NCI-H446 treated with DMSO at 0.1 percent for 48 hours (cell line): ENCODE measurements at regions not wholly inside any gene's neighbourhood (a gene's known extent, or its start where the extent isn't known, plus 50 kb on each side); places are given as distances from the start of the nearest gene placed in this dataset.

Source experiments
- DNase-seq: peaks from one replicate; lab custom pipeline; 2025; lab: John Stamatoyannopoulos, UW

DNA sequence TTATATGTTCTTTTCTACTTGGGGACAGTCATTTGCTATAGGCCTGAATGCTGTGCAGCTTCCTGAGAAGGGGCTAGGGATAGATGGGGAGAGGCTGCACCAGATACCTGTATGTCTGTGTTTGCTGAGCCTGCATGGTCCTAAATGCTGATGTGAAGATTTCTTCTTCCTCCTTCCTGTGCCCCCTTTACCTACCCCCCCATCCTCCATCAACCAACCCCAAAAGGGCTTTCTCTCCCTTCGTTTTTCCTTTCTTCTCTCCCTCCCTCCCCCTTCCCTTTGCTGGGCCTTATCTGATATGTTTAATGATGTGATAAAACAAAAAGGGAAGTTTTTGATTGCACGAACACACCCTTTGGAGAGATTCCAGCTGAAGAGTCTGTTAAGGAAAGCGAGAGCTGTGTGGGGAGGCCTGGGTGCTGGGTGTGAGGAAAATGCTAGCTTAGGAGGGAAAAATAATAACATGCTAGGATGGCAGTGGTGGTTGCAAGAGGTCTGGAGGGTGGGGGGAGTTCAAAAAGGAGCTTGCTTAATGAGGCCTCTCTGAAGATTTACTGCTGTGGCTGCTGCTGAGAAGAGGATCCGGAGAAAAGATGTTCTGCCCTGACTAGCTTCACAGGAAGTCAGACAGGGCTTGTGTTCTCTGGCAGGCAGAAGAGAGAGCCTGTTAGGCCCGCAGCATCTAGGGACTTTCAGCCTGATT is 101.8 kb downstream of the SAMD9 start:
- DNase-seq: no peak

DNA sequence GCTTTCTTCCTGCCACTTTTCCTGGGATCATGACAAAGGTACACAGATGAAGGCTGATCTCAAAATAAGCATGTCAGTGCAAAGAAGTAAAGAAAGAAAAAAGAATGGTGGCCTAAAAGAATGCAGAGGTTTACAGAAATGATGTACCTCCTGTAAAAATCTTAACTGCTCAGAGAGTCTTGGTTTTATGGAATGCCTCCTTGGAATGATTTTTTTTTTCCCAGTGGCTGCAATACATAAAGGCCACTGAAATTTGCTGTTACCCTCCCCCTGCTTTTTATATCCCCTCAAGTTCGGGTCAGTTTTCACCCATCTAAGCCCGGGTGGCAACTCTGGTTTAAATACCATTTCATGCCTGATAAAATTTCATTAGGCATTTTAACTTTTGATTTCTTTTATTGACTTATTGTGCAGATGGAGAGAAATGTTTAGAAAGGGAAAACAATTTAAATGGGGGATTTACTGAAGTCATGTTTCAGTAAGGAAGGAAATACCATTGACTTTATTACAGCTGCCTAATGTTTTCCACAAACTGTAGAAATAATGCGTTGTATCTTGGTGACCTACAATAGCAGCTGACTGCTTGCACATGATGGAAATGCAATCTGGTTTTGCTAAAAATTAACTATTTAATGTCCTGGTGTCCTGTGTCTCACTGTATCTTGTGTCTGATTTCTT is 102.5 kb downstream of the SAMD9 start:
- DNase-seq: no peak

DNA sequence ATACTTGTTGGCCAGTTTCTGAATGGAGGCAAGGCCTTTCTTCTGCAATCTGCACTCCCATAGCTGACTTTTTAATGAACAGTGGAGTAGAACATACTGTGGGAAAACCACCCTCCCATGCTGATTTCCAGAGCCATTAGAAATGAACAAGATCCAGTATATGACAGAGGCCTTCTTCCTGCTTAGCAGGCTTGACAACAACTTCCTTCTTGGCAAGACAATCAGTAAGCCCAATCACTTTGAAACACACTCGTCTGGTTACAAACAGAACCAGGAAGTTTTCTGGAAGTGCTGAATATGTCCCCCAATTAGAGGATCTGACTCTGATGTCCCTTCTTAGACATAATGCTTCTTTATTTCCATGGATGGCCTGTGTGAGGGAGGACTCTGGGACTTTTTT is 103.4 kb downstream of the SAMD9 start:
- no peak for DNase-seq

DNA sequence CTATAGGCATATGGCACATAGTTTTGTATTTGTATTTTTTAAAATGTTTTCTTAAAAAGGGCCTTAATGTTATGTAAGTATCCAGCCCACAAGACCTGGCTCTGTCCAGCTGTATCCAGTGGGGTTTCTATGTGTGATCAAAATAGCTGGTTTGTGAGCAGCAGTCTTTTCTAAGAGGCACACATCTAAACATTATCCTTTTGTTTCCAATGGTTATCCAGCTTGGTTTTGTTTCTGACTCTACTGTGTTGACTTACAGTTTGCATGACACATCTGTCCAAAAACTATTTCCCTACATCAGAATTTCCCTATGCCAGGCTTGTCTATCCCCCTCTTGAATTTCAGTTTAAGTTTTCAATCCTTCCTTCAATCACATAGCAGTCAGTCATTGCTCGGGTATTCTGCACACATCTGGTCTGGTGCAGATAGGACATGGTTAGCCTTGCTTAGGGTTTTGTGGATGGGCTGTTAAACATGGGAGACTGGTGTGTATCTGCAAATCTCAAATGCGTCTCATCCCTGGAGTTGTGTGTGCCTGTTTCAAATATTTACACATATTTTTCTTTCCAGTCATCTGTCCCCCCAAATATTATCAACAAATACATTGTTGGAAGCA is 104.2 kb downstream of the SAMD9 start:
- DNase-seq: no peak

DNA sequence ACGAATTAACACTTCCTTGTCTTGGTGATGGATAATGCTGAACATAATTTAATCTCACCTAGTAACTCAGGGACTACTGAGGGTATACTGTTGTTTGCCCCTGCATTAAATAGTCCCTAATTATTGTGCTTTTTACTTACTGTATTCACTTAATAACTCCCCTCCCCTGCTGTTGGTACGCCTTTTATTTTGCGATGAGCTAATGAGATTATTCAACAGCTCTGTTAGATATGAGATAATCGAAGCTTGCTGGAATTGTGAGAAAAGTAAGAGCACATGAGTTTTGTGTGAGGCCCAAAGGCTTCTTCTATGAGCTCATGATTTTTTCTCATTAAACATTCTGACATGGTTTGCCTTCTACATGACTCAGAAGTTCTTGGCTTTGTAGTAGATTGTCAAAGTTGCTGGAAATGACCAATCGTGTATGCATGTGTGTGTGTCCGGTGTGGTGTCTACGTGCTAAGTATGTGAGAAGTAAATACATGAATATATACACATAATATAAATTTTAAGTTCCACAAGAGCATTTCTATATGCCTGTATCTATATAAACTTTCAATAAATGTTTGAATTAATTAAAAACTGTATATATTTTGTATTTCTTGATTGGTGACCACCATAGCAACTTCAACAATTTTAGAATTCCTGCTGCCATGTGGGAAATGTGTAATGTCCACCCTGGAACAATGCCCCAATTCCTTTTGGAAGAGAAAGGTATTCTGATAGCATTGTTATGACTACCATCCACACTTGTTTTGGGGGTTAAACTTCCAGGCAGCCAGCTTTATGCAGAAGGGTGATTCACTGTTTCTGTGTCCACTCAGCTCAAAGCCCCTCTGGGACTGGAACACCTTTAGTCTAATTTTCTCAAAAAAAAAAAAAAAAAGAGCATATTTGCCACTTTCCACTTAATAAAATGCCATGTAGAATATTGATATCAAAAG is 106.2 kb downstream of the SAMD9 start:
- DNase-seq: no peak

DNA sequence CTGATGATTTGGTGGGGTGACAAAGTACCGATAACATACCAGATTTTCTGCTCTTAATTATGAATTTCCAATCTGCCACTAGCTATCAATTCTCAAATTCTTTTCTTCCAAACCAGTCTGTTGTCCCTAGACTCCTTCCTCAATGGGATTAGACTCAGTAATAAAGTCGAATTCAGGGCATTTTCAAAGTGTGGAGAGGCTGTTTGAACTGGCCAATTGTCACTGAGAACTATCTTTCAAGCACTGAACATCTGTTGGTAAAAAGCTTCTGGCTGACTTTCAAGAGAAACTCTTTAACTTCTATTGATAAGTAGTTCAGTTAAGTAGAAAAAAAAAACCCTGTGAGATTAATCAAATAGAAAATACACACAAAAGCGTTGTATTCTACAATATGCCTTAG is 108.9 kb downstream of the SAMD9 start:
- no peak for DNase-seq

DNA sequence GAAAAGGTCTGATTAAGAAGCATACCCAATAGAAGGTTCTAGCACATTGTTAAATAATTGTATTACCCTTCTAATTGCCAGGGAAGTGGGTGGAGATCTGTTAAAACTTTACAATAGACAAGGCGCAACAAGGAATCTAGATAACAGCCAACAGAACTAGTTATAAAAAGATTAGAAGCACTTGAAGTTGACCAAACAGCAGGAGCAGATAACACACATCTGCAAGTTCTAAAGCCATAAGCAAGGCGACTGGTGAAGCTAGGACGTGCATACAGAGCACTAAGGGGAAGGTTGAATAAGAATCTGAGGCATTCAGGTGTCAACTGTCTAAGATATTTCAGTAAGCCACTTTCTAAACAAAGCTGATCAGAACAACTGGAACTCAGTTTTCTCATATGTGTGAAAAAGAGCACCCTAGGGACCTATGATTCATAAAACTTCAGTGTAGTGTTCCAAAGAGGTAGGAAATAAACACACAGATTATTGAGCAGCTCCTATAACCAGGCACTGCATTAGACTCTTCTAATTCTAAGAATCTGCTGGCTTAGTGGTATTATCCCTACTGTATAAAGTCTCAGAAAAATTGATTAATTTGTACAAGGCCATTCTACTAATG is 111.2 kb downstream of the SAMD9 start:
- DNase-seq: no peak

DNA sequence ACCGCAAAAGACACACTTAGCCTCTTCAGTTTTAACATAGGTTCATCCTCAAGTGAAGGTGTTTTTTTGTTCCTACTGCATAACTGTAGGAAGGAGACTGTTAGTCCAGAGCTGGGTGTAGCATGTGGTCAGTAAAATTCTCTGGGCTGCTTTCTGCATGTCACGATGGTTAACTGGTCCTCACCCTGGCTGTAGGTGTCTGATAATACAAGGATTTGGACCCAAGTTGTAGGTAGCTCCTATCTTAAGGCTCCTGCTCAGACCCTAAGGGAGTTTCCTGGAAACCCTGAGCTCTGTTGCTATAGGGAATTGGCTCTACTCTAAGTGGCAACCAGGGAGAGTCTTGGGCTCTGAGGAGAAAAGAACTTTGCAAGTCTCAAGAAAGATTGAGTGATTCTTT is 112.9 kb downstream of the SAMD9 start:
- no peak for DNase-seq

DNA sequence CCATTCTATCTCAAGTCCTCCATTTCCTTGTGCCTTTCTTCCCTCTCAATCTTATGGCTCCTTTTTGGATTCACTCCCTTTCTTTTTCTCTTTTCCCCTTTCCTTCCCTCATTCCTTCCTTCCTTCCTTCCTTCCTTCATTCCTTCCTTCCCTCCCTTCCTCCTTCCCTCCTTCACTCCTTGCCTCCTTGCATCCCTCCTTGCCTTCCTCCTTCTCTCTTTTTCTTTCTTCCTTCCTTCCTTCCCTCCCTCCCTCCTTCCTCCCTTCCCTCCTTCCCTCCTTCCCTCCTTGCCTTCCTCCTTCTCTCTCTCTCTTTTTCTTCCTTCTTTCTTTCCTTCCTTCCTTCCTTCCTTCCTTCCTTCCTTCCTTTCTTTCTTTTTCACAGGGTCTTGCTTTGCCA is 120.1 kb downstream of the SAMD9 start:
- no peak for DNase-seq

DNA sequence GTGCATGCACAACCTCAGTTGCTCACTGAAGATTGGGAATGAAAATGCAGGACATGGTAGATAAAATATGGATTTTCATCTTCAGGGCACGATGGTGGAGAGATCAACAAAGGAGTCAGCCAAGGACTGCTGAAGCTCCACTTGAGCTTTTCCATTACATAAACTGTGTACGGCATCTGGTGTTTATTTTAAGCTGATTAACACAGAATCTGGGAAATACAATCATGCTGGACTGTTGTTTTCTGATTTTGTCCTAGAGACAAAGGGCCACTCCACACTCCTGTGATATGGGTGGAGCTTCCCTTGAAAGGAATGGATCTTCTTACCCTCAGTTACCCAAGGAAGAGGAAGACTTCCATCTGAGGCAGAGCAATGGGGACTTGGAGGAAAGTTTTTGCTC is 120.6 kb downstream of the SAMD9 start:
- DNase-seq: no peak

DNA sequence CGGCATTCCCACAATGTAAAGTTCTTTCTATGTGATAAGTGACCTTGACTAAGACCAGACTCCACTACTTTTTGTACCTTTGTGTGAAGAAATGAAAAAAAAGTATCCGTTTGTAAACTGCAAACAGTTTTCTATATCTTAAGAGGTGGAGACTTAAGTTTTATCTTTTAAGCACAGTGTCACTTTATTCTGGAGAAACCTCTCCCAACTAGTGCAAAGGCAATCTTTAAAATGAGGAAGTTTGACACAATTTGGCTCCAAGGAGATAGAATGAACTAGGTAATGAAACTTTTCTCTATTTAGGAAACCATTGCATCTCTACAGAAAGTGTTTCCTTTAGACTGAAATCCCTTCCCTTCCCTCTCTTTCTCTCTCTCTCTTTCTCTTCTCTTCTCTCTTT is 122.9 kb downstream of the SAMD9 start:
- no peak for DNase-seq

DNA sequence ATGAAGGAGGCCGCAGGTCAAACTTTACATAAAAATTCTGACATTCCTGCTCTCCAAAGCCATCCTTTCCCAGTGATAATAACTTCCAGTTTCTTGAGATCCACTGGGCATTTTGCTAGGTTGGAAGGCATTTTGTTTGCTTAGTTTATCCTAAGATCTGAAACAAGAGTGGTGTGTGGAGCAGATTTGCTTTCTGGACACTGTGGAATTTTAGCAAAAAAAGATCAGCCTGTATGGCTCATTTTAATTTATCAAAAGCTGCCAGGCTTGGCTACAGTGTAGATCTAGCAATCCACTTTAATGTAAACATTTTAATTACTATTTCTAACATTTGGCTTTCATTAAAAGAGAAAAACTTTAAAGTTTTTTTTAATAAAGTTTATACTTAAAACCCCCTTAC is 124.8 kb downstream of the SAMD9 start:
- DNase-seq: no peak

DNA sequence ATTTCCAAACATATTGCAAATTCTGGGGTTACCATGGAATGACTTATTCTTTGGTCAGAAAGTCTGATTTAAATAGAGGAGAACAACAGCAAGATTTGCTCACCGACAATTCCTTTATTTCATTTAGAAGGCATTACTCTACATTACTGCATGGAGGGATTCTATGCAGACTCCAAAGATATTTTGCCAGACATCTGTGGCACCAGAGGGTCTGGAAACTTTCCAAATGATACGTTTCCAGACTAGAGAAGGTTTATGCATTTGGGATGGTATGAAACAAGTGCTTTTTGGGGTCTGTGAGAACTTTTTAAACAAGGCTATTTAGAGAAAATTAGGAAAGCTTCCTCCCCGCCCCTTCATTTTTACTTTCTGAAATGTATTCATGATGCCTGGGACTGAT is 125.3 kb downstream of the SAMD9 start:
- no peak for DNase-seq

DNA sequence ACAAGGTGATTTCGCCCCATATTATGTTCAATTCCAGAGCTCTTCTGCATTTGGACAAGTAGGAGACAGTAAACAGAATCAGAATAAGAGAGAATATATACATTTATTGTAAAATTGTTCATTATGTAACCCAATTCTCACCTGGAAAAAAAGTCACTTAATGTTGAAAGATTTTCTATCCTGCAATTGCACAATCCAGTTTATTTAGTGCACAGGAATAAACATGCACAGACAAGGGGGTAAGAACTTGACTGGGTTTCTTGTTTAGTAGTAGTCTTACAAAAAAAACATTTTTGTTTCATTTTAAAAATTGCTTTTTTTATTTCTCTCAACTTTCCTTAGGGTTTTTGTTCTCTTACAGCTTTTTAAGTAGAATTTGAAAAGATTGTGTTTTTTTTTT is 126.6 kb downstream of the SAMD9 start:
- DNase-seq: no peak

DNA sequence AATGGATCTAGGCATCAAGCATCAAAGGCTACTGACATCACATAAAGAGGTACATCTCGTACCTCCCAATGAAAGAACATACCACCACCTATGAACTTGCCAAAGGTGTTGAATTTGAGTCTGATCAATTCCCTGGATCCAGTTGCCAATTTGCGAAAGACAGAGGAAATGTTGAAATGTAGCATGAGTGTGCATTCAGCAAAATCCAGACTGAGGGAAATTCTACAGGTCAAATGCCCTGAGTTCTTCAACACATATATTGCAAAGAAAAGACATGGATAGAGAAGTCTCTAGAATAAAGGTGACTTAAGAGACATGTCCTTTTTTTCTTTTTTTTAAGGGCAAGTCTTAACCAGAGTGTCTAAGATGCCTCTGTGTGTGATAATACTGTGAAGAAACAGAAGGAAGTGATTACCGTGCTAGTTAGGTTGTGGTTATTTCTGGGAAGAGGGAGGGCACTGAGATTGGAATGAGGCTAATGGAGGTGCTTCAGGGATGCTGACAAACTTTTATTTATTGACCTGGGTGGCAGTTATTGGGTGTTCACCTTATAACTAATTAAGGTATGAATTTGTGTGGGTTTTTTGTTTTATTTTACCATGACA is 128.7 kb downstream of the SAMD9 start:
- DNase-seq: no peak

DNA sequence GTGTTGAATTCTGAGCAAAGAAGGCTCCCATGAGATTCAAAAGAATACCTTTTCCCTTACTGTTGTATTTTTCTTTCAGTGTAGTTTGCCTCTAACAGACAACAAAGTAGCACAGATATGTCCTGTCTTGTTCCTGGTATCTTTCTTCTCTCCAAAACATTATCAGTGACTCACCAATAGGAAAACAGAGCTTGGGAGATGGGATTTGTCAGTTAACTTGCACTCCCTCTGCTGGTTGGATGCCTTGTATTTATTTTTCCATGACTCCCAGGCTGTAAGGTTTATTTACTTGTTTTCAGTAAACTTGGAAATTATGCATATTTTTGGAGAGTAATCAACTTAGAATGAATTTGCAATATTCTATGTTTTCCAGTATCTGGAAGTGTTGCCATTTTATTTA is 129.7 kb downstream of the SAMD9 start:
- no peak for DNase-seq

DNA sequence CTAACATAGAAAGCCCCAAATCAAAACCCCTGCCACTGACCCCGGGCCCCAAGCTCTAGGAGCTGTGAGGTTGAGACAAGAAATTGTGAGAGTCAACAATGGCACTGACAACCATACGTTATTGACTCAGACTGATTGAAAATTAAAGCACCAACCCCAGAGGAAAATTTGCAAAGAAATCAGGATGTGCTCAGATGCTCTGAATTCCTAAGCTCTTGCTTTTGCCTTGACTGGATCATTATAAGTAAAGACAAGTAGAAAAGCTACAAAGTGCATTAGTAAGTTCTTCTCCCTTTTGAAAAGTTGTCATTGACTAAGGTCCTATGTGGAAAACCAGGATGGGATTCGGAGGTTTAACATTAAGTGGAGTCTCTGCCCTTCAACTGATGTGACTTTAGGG is 130.2 kb downstream of the SAMD9 start:
- no peak for DNase-seq

DNA sequence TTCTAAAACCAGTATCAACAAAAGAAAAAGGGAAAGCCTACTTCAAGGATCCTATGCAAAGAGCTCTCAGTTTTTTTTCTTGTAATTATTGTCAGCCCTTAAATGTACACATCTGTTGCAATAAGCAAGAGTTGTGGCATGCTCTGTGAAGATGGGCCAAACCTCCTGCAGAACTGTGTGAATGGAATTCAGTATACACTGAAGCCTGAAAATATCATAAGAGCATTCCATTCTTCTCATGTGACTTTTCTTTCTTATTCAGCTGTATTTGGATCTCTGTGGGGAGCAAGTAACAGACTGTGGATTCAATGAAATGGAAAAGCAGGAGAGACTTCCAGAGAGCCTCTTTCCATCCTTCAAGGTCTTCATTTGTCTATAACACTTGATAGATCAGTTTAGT is 130.7 kb downstream of the SAMD9 start:
- no peak for DNase-seq

DNA sequence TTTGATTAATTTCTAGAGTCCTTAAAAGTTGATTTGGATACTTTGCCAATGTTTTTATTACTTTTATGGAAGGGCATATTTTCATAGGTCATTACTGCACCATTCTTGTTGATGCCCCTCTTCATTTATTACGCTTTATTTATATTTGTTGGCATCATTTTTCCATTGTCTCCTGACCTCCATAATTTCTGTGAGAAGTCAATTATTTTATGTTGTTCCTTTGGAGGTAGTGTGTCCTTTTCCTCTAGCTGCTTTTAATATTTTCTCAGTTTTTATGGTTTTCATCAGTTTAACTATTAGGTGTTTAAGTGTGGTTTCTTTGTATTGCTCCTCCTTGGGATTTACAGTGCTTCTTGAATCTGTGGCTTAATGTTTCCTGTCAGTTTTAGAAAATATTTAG is 134.9 kb downstream of the SAMD9 start:
- DNase-seq: no peak

DNA sequence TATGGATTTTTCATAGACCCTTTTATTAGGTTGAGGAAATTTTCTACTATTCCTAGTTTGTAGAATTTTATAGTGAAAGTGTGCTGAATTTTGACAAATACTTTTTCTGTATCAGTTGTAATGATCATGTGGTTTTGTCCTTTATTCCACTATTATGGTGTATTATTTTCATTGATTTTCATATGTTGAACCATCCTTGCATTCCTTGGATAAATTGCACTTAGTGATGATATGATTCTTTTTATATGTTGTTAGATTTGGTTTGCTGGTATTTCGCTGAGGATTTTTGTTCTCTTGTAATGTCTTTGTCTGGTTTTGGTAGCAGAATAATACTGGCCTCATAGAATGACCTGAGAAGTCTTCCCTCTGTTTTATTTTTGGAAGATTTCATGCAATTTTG is 140.6 kb upstream of the CDK6 start:
- no peak for DNase-seq

DNA sequence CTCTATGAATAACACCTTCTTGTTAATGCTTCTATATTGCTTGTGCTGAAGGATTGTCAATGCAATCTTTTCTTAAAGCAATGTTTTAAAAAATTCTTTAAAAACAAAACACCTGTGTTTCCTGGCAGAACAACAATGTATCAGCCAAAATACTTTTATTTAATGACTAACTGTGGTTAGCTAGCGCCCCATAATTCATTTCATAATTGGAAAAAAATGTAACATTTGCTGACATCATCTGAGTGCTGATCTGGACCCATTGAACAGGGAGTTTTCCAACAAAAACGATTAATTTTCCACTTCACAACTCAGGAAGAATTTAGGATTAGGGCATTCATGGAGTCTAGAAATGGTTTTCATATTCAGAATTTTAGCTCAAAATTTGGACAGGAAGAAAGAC is 137.6 kb upstream of the CDK6 start:
- DNase-seq: no peak

DNA sequence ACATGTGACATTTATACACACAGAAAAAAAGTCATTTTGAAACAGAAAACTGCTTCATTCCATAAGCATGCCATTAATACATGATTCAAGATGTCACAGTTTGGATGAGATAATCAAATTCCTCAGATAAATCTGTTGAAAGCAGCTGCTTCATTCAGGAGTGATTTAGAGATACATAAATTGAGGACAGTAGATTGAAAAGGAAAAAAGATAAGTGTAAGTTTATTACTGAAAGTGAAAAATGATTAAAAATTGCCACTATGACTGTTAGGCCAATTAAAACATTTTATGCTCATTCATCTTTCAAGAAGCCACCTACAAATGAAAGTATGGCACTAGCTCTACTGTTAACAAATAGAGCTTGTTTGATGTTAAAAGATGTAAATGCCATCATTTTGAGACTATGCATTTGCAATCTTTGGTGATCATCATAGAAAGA is 136.9 kb upstream of the CDK6 start:
- DNase-seq: no peak
